GM19467 (cell line): ENCODE measurements at regions not wholly inside any gene's neighbourhood (a gene's known extent, or its start where the extent isn't known, plus 50 kb on each side); places are given as distances from the start of the nearest gene placed in this dataset.
A peak's percentile ranks its signal among the peaks of the same experiment; 100 is the strongest.
"Not testable (repeated sequence)": the region's sequence is repeated elsewhere in the genome, so short reads cannot be mapped to it uniquely, and the experiment has no call there.

Experiments used
- ATAC-seq: cut with Tn5 transposase; IDR thresholded peaks from one replicate; pipeline ENCODE4 v1.9.1; 2021; ENCODE audit warnings: mild to moderate bottlenecking, moderate library complexity; ENCODE audit not compliant: unreplicated experiment

- ATAC-seq, result no peak
Measured at GRCh38 chr12:75742048-75742447, 230.6 kb upstream of the KRR1 start.

- no peak for ATAC-seq
Measured at GRCh38 chr12:75739912-75740311, 228.5 kb upstream of the KRR1 start.

- not testable (repeated sequence) for ATAC-seq
Measured at GRCh38 chr12:75739098-75739497, 227.7 kb upstream of the KRR1 start.

- no peak for ATAC-seq
Measured at GRCh38 chr12:75738486-75738885, 227.1 kb upstream of the KRR1 start.

- ATAC-seq, result no peak
Measured at GRCh38 chr12:75735853-75736252, 224.4 kb upstream of the KRR1 start.

- no peak for ATAC-seq
Measured at GRCh38 chr12:75728826-75729225, 217.4 kb upstream of the KRR1 start.

GRCh38 chr12:75727577-75727976 is 216.2 kb upstream of the KRR1 start:
- no peak for ATAC-seq

GRCh38 chr12:75725521-75726111 is 214.2 kb upstream of the KRR1 start:
- ATAC-seq, result no peak

GRCh38 chr12:75724928-75725312 is 213.5 kb upstream of the KRR1 start:
- no peak for ATAC-seq

- no peak for ATAC-seq
Measured at GRCh38 chr12:75724307-75724927, 213.0 kb upstream of the KRR1 start.

- ATAC-seq, result peak; percentile 71
Measured at GRCh38 chr12:75722714-75723200, 211.3 kb upstream of the KRR1 start.

GRCh38 chr12:75721796-75722195 is 210.4 kb upstream of the KRR1 start:
- ATAC-seq, result no peak

GRCh38 chr12:75720812-75721641 is 209.6 kb upstream of the KRR1 start:
- ATAC-seq, result no peak

- no peak for ATAC-seq
Measured at GRCh38 chr12:75717902-75718301, 206.5 kb upstream of the KRR1 start.

- no peak for ATAC-seq
Measured at GRCh38 chr12:75716291-75717025, 205.0 kb upstream of the KRR1 start.

GRCh38 chr12:75715682-75716081 is 204.3 kb upstream of the KRR1 start:
- no peak for ATAC-seq

GRCh38 chr12:75715323-75715644 is 203.9 kb upstream of the KRR1 start:
- no peak for ATAC-seq

- no peak for ATAC-seq
Measured at GRCh38 chr12:75714462-75715322, 203.3 kb upstream of the KRR1 start.

GRCh38 chr12:75713434-75713833 is 202.0 kb upstream of the KRR1 start:
- ATAC-seq, result no peak

- ATAC-seq, result no peak
Measured at GRCh38 chr12:75712223-75712622, 200.8 kb upstream of the KRR1 start.
